ENCODE measurements at regions not wholly inside any gene's neighbourhood (a gene's known extent, or its start where the extent isn't known, plus 50 kb on each side); places are given as distances from the start of the nearest gene placed in this dataset.

DNA sequence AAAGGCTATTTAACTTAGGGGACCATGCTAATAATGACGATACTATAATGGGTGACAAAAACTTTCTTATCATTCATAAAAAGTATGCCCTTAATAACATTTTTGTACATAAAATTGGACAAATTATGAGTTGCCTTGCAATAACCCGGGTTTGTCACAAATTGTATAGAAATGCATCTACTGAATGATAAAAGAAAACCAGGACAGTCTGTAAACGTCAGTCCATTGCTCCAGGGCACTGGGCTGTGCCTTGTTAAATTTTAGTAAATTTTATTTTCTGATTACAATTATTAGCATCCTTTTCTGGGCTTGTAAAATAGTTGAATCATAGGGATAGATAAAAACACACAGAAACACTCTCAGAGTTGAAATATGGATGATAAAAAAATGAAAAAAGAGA, 778.3 kb downstream of the RAPGEF2 start:
- H3K4me3 ChIP-seq: no peak overlapping the region
- TF ChIP-seq EZH2 (IDR thresholded peaks at IDR 0.05): no peak
- TF ChIP-seq FOXP2 (optimal IDR thresholded peaks at IDR 0.05; ENCODE audit: control extremely low read depth, extremely low read length, insufficient read depth): no peak
- no peak for TF ChIP-seq POLR2AphosphoS5 (IDR thresholded peaks at IDR 0.05; ENCODE audit: borderline replicate concordance, low read depth, low read length)
- H3K36me3 ChIP-seq (ENCODE audit: insufficient read depth, low read length): no peaks in the 10 kb centered on the region
- no peaks in the 10 kb centered on the region for H3K9me3 ChIP-seq (ENCODE audit: low read depth, low read length)
- no peak overlapping the region for H3K9ac ChIP-seq (ENCODE audit: insufficient read length)
- no peak for DNase-seq (ENCODE audit: low read depth, low spot score)
- H3K27ac ChIP-seq: no peak overlapping the region

DNA sequence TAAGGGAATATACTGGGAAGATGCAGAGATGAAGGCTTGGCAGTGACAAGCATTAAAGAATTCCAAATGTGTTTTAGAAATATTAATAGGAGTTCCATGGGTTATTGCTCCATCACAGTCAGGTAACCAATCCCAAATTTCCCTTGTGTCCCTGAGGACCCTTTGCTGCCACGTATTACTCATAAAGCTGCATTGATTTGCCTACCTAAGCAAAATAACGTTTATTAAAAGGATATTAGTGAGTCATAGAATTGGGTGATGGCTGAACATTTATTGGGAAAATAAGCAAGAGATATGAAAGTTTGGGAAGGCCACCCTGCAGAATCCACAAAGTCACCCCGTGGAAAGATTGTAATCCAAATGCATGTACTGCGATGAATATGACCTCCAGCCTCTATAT, 782.1 kb downstream of the RAPGEF2 start:
- no peak overlapping the region for H3K9ac ChIP-seq (ENCODE audit: insufficient read length)
- TF ChIP-seq FOXP2 (optimal IDR thresholded peaks at IDR 0.05; ENCODE audit: control extremely low read depth, extremely low read length, insufficient read depth) (no peak), EZH2 (IDR thresholded peaks at IDR 0.05) (no peak), POLR2AphosphoS5 (IDR thresholded peaks at IDR 0.05; ENCODE audit: borderline replicate concordance, low read depth, low read length) (no peak)
- H3K36me3 ChIP-seq (ENCODE audit: insufficient read depth, low read length): no peaks in the 10 kb centered on the region
- no peak overlapping the region for H3K27ac ChIP-seq
- no peak overlapping the region for H3K4me3 ChIP-seq
- DNase-seq (ENCODE audit: low read depth, low spot score): no peak
- no peaks in the 10 kb centered on the region for H3K9me3 ChIP-seq (ENCODE audit: low read depth, low read length)

DNA sequence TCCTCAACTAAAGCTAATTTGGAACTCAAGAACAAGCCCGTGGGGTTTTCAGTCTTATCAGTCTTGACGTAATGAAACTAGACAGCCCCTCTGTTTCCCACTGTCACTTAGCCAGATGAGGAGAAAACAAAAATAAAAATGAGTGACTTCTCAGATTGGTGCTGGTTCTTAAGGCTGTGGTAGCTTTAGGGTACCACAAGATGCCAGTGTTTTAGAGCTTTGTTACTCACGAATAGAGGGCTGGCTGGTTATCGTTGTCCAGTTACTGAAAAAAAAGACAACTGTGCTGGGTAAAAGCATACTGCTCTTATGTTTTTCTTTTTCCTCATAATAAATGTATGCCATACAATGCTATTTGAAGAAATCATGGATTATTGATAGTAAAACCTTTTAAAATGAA, 796.7 kb downstream of the RAPGEF2 start:
- no peak overlapping the region for H3K9ac ChIP-seq (ENCODE audit: insufficient read length)
- no peak for DNase-seq (ENCODE audit: low read depth, low spot score)
- no peaks in the 10 kb centered on the region for H3K9me3 ChIP-seq (ENCODE audit: low read depth, low read length)
- no peaks in the 10 kb centered on the region; the same call in 1 of the 2 replicates for H3K36me3 ChIP-seq (ENCODE audit: insufficient read depth, low read length)
- no peak for TF ChIP-seq EZH2 (IDR thresholded peaks at IDR 0.05)
- TF ChIP-seq FOXP2 (optimal IDR thresholded peaks at IDR 0.05; ENCODE audit: control extremely low read depth, extremely low read length, insufficient read depth): no peak
- no peak for TF ChIP-seq POLR2AphosphoS5 (IDR thresholded peaks at IDR 0.05; ENCODE audit: borderline replicate concordance, low read depth, low read length)
- no peak overlapping the region for H3K4me3 ChIP-seq
- no peak overlapping the region for H3K27ac ChIP-seq

DNA sequence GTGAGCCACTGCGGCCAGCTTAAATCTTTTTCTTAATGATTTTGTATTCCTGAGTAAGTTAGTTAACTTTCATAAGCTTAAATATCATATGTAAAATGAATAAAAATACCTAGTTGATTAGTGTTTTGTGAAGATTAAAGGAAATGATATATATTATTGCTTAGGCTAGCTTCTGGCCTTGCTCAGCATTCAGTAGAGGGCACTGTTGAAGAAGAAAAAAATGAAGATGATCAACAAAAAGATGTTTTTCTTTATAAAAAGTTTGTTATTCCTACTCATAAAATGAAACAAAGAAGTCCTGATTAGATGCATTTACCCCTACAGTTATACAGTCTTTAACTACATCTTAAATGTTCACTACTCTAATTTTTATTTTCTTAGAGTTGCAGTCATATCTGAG, 797.7 kb downstream of the RAPGEF2 start:
- H3K27ac ChIP-seq: no peak overlapping the region
- H3K4me3 ChIP-seq: no peak overlapping the region
- no peak for TF ChIP-seq EZH2 (IDR thresholded peaks at IDR 0.05)
- H3K36me3 ChIP-seq (ENCODE audit: insufficient read depth, low read length): no peaks in the 10 kb centered on the region; the same call in 1 of the 2 replicates
- no peak for DNase-seq (ENCODE audit: low read depth, low spot score)
- no peak overlapping the region for H3K9ac ChIP-seq (ENCODE audit: insufficient read length)
- H3K9me3 ChIP-seq (ENCODE audit: low read depth, low read length): no peaks in the 10 kb centered on the region

DNA sequence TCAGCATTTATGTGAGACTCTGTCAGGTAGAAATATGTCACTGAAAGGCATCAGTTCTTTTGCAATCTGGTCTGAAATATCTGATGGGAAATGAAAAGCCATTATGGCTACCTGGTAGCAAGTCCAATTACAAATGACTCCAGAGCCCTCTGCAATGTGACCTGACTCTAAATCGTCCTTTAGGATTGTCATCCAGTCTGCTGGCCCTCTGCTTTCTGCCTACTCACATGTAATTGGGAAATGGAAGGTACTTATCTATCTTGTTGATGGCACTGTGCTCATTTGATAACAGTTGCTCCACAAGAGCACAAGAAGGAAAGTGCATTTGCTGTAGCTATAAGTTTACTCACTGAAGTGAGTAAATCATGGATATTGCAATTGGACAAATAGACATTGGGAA, 799.8 kb downstream of the RAPGEF2 start:
- H3K36me3 ChIP-seq (ENCODE audit: insufficient read depth, low read length): no peaks in the 10 kb centered on the region; the same call in 1 of the 2 replicates
- no peaks in the 10 kb centered on the region for H3K9me3 ChIP-seq (ENCODE audit: low read depth, low read length)
- H3K4me3 ChIP-seq: no peak overlapping the region
- no peak overlapping the region for H3K9ac ChIP-seq (ENCODE audit: insufficient read length)
- TF ChIP-seq FOXP2 (optimal IDR thresholded peaks at IDR 0.05; ENCODE audit: control extremely low read depth, extremely low read length, insufficient read depth) (no peak), EZH2 (IDR thresholded peaks at IDR 0.05) (no peak), POLR2AphosphoS5 (IDR thresholded peaks at IDR 0.05; ENCODE audit: borderline replicate concordance, low read depth, low read length) (no peak)
- no peak overlapping the region for H3K27ac ChIP-seq
- DNase-seq (ENCODE audit: low read depth, low spot score): no peak

DNA sequence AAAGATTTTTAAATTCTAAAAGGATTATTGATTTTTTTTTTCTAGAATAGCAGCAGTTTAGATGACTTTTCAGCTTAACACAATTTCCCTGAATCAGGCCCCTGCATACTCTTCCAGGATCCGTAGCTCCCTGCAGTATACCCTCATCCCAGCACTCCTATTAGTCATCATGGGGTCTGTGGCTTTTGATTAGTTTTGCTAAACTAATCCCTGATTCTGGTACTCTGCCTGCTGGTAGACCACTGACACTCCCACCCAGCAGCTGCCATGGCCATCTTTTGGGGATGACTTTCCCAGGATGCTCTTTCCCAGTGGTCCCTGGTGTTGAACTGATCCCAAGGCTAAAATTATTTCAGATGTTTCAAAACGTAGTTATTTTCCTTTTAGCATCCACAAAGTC, 802.0 kb downstream of the RAPGEF2 start:
- TF ChIP-seq EZH2 (IDR thresholded peaks at IDR 0.05) (no peak), FOXP2 (optimal IDR thresholded peaks at IDR 0.05; ENCODE audit: control extremely low read depth, extremely low read length, insufficient read depth) (no peak), POLR2AphosphoS5 (IDR thresholded peaks at IDR 0.05; ENCODE audit: borderline replicate concordance, low read depth, low read length) (no peak)
- H3K4me3 ChIP-seq: no peak overlapping the region
- H3K36me3 ChIP-seq (ENCODE audit: insufficient read depth, low read length): no peaks in the 10 kb centered on the region; the same call in none of the 2 replicates
- no peak for DNase-seq (ENCODE audit: low read depth, low spot score)
- no peaks in the 10 kb centered on the region for H3K9me3 ChIP-seq (ENCODE audit: low read depth, low read length)
- no peak overlapping the region for H3K9ac ChIP-seq (ENCODE audit: insufficient read length)
- H3K27ac ChIP-seq: no peak overlapping the region

DNA sequence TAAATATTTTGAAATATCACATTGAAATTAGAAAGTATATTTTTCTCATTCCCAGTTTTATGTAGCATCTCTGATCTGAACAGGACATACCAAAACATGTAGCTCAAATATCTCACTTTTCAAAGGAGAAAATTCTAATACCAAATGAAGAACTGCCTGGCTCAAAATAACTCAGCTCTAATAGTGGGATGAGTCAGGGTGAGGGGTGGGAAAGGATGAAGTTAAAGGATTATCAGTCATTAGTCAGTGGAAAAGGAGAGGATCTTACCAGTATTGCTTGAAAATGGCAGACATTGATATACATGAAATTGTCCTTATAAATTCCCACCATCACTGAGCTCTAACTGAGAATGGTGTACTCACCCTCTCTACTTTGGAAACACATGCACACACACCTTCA, 803.2 kb downstream of the RAPGEF2 start:
- no peaks in the 10 kb centered on the region; the same call in none of the 2 replicates for H3K36me3 ChIP-seq (ENCODE audit: insufficient read depth, low read length)
- no peak for DNase-seq (ENCODE audit: low read depth, low spot score)
- TF ChIP-seq EZH2 (IDR thresholded peaks at IDR 0.05): no peak
- TF ChIP-seq FOXP2 (optimal IDR thresholded peaks at IDR 0.05; ENCODE audit: control extremely low read depth, extremely low read length, insufficient read depth): no peak
- no peak for TF ChIP-seq POLR2AphosphoS5 (IDR thresholded peaks at IDR 0.05; ENCODE audit: borderline replicate concordance, low read depth, low read length)
- no peak overlapping the region for H3K4me3 ChIP-seq
- H3K27ac ChIP-seq: no peak overlapping the region
- no peaks in the 10 kb centered on the region for H3K9me3 ChIP-seq (ENCODE audit: low read depth, low read length)
- no peak overlapping the region for H3K9ac ChIP-seq (ENCODE audit: insufficient read length)

DNA sequence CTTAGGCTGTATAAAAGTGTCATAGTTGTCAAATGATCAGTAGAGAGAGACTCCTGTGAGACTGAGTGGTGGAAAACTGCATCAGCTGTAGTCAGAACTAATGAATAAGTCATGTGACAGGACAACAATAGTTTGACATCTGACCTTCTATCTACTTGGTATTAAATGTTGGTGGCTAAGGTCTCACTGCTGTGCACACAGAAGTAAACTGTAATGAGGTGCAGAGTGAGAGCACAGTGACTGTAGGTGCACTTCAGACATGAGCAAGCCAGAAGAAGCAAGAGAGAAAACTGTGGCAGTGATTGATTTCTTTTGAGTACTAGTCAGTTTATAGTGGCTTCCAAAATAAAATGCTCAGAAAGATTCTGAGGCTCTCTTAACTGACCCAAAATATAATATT, 803.6 kb downstream of the RAPGEF2 start:
- Histone ChIP-seq H3K36me3 (ENCODE audit: insufficient read depth, low read length) (no peaks in the 10 kb centered on the region; the same call in none of the 2 replicates), H3K4me3 (no peak overlapping the region), H3K9me3 (ENCODE audit: low read depth, low read length) (no peaks in the 10 kb centered on the region), H3K9ac (ENCODE audit: insufficient read length) (no peak overlapping the region), H3K27ac (no peak overlapping the region)
- TF ChIP-seq EZH2 (IDR thresholded peaks at IDR 0.05) (no peak), POLR2AphosphoS5 (IDR thresholded peaks at IDR 0.05; ENCODE audit: borderline replicate concordance, low read depth, low read length) (no peak), FOXP2 (optimal IDR thresholded peaks at IDR 0.05; ENCODE audit: control extremely low read depth, extremely low read length, insufficient read depth) (no peak)
- DNase-seq (ENCODE audit: low read depth, low spot score): no peak

DNA sequence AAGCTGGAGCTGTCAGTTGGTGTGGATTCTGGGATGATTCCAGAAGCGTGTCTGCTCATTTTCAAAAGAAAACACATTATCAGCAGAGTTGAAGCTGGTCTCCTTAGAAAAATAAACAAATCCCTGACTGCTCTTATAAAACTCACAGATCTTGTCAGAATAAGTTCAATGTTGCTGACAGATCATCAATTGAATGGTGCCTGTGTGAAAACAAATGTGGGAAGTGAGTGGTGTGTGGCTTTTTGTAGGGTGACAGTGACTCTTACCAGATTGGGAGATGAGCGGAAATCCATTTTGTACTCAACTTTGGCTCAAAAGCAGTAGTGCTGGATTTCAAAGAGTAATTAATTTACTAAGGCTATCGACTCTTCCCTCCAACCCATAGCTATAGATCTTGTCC, 807.8 kb downstream of the RAPGEF2 start:
- Histone ChIP-seq H3K27ac (no peak overlapping the region), H3K9me3 (ENCODE audit: low read depth, low read length) (no peaks in the 10 kb centered on the region), H3K9ac (ENCODE audit: insufficient read length) (no peak overlapping the region), H3K36me3 (ENCODE audit: insufficient read depth, low read length) (no peaks in the 10 kb centered on the region; the same call in 1 of the 2 replicates), H3K4me3 (no peak overlapping the region)
- no peak for DNase-seq (ENCODE audit: low read depth, low spot score)
- TF ChIP-seq POLR2AphosphoS5 (IDR thresholded peaks at IDR 0.05; ENCODE audit: borderline replicate concordance, low read depth, low read length): no peak
- TF ChIP-seq FOXP2 (optimal IDR thresholded peaks at IDR 0.05; ENCODE audit: control extremely low read depth, extremely low read length, insufficient read depth): no peak
- no peak for TF ChIP-seq EZH2 (IDR thresholded peaks at IDR 0.05)
